ENCODE measurements at regions not wholly inside any gene's neighbourhood (a gene's known extent, or its start where the extent isn't known, plus 50 kb on each side); places are given as distances from the start of the nearest gene placed in this dataset.

DNA sequence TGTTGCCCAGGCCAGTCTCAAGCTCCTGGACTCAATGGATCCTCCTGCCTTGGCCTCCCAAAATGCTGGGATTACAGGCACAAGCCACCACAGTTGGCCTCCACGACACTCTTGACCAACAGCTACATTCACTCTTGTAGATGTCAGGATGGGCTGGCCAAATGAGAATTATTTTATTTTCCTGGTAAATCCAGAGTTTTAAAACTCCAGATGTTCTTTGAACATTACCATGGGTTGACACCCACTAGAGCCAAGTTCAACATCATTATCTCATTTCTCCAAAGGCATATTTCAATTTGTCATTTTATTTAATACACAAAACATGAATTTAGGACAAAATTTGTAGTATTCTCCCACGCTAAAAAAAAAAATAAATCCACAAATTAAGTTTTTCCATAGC is 56.5 kb upstream of the FOXN3 start:
- Histone ChIP-seq H3K36me3 (ENCODE audit: low read length) (no peaks in the 10 kb centered on the region), H3K4me3 (ENCODE audit: insufficient read depth, low read length, poor library complexity, severe bottlenecking) (no peak overlapping the region), H3K79me2 (ENCODE audit: insufficient read depth, low read length) (no peaks in the 10 kb centered on the region), H3F3A (ENCODE audit: insufficient read depth) (no peaks in the 10 kb centered on the region), H2AFZ (ENCODE audit: low read depth, low read length, severe bottlenecking) (no peak overlapping the region), H3K27ac (ENCODE audit: low read depth, low read length) (no peak overlapping the region), H4K20me1 (ENCODE audit: low read depth, low read length) (no peaks in the 10 kb centered on the region), H3K9ac (ENCODE audit: low read length) (no peak overlapping the region), H3K27me3 (ENCODE audit: low read length) (no peaks in the 10 kb centered on the region), H3K9me3 (ENCODE audit: insufficient read depth, low read length) (no peaks in the 10 kb centered on the region), H3K4me2 (ENCODE audit: low read depth, low read length, poor library complexity, severe bottlenecking) (no peak overlapping the region), H3K9me2 (replicated peaks; ENCODE audit: insufficient read depth, low read length) (no peaks in the 10 kb centered on the region)
- TF ChIP-seq EZH2phosphoT487 (conservative IDR thresholded peaks at IDR 0.05; ENCODE audit: low read length): no peak
- TF ChIP-seq, protein P1, sequence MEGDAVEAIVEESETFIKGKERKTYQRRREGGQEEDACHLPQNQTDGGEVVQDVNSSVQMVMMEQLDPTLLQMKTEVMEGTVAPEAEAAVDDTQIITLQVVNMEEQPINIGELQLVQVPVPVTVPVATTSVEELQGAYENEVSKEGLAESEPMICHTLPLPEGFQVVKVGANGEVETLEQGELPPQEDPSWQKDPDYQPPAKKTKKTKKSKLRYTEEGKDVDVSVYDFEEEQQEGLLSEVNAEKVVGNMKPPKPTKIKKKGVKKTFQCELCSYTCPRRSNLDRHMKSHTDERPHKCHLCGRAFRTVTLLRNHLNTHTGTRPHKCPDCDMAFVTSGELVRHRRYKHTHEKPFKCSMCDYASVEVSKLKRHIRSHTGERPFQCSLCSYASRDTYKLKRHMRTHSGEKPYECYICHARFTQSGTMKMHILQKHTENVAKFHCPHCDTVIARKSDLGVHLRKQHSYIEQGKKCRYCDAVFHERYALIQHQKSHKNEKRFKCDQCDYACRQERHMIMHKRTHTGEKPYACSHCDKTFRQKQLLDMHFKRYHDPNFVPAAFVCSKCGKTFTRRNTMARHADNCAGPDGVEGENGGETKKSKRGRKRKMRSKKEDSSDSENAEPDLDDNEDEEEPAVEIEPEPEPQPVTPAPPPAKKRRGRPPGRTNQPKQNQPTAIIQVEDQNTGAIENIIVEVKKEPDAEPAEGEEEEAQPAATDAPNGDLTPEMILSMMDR (IDR thresholded peaks at IDR 0.05; ENCODE audit: insufficient read depth, low read length, poor library complexity, severe bottlenecking): no peak

DNA sequence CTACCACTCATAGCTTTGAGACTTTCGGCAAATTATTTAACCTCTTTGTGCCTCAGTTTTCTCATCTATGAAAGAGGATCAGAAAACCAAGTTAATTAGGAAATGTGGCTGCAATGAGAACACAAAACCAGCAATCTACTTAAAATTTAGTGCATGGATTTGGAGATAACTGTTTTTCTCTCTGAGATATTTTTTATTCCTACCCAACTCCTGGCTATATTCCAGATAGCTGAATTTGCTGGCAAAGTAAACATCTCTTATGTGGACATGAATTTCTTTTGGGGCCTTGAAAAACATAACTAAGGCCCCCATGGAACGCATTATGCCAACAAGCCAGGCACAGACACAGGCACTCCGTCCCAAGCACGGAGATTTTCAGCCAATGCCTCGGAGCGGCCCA is 53.4 kb upstream of the FOXN3 start:
- no peak overlapping the region for H3K27ac ChIP-seq (ENCODE audit: low read depth, low read length)
- no peaks in the 10 kb centered on the region for H3K27me3 ChIP-seq (ENCODE audit: low read length)
- H3K4me2 ChIP-seq (ENCODE audit: low read depth, low read length, poor library complexity, severe bottlenecking): no peak overlapping the region
- H3K9ac ChIP-seq (ENCODE audit: low read length): no peak overlapping the region
- H3K9me2 ChIP-seq (replicated peaks; ENCODE audit: insufficient read depth, low read length): no peaks in the 10 kb centered on the region
- H3K4me3 ChIP-seq (ENCODE audit: insufficient read depth, low read length, poor library complexity, severe bottlenecking): no peak overlapping the region
- TF ChIP-seq EZH2phosphoT487 (conservative IDR thresholded peaks at IDR 0.05; ENCODE audit: low read length): no peak
- TF ChIP-seq, protein P1 (IDR thresholded peaks at IDR 0.05; ENCODE audit: insufficient read depth, low read length, poor library complexity, severe bottlenecking): no peak
- H3K79me2 ChIP-seq (ENCODE audit: insufficient read depth, low read length): no peaks in the 10 kb centered on the region
- no peaks in the 10 kb centered on the region for H3K9me3 ChIP-seq (ENCODE audit: insufficient read depth, low read length)
- no peaks in the 10 kb centered on the region for H4K20me1 ChIP-seq (ENCODE audit: low read depth, low read length)
- H2AFZ ChIP-seq (ENCODE audit: low read depth, low read length, severe bottlenecking): no peak overlapping the region
- H3K36me3 ChIP-seq (ENCODE audit: low read length): no peaks in the 10 kb centered on the region
- no peaks in the 10 kb centered on the region for H3F3A ChIP-seq (ENCODE audit: insufficient read depth)

DNA sequence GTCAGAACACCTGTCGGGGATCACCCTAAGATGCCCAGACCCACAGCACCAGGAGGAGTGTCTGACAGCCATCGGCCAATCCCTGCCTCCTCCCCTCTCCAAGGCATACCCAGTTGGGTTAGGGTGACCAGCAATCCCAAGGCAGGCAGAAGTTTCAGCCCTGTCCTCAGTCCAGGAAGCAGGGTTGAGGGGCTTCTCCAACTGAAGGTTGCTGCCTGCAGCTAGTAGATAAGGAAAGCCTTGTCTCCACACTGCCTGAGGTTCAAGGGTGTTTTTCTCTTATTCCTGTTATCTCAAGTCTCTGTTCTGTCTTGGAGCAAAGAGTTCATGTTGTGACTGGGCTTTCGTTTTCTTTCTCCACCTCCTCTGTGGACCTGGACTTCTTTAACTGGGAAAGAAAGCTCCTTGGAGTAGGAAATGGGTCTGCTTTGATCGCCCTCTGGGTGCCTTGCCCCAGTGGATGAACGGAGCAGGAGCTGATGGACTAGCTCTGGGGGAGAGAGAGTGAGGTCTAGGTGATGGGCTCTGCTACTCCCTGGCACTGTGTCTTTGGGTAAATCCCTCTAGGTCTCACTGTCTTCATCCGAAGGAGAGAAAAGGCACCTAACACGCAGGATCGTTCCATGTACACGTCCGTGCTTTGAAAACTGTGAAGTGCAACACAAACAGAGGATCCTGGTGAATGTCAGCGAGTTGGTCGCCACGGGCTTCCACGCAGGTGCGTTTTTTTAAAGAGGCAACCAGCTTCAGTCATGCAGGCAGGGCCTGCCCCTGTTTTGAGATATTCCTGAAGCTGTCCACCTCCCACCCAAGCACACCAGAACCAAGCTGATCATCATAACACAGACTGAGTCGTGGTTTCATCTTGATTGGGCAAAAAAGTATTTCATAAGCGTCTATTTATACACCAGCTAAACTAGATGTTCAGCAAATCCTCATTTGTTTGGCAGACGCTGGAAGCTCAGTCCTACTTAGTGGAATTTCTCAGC is 52.5 kb upstream of the FOXN3 start:
- TF ChIP-seq, protein P1 (IDR thresholded peaks at IDR 0.05; ENCODE audit: insufficient read depth, low read length, poor library complexity, severe bottlenecking): no peak
- no peak for TF ChIP-seq EZH2phosphoT487 (conservative IDR thresholded peaks at IDR 0.05; ENCODE audit: low read length)
- H3K4me2 ChIP-seq (ENCODE audit: low read depth, low read length, poor library complexity, severe bottlenecking): no peak overlapping the region

More for the DNA sequence above, 52.5 kb upstream of the FOXN3 start:
- Histone ChIP-seq H3K27ac (ENCODE audit: low read depth, low read length) (no peak overlapping the region), H3K36me3 (ENCODE audit: low read length) (no peaks in the 10 kb centered on the region), H3K9me2 (replicated peaks; ENCODE audit: insufficient read depth, low read length) (no peaks in the 10 kb centered on the region), H3K9ac (ENCODE audit: low read length) (no peak overlapping the region), H3K79me2 (ENCODE audit: insufficient read depth, low read length) (no peaks in the 10 kb centered on the region), H3K4me3 (ENCODE audit: insufficient read depth, low read length, poor library complexity, severe bottlenecking) (no peak overlapping the region), H4K20me1 (ENCODE audit: low read depth, low read length) (no peaks in the 10 kb centered on the region), H3K27me3 (ENCODE audit: low read length) (no peaks in the 10 kb centered on the region), H3F3A (ENCODE audit: insufficient read depth) (no peaks in the 10 kb centered on the region), H2AFZ (ENCODE audit: low read depth, low read length, severe bottlenecking) (no peak overlapping the region), H3K9me3 (ENCODE audit: insufficient read depth, low read length) (no peaks in the 10 kb centered on the region)

All from SU-DHL-6 (cell line).